T47D (cell line): ENCODE measurements at regions not wholly inside any gene's neighbourhood (a gene's known extent, or its start where the extent isn't known, plus 50 kb on each side); places are given as distances from the start of the nearest gene placed in this dataset.
"Not testable (repeated sequence)": the region's sequence is repeated elsewhere in the genome, so short reads cannot be mapped to it uniquely, and the experiment has no call there.

ENCODE experiments used
- DNase-seq, 2 experiments: peaks; one replicate each; pipeline versions ENCODE4 v3.0.0 to v3.0.0-alpha.2; 2011 to 2012; ENCODE audit warnings: low read depth in 1 of 2, low spot score in 1 of 2
- JUND ChIP-seq: IDR thresholded peaks from 2 replicates; pipeline ENCODE4 v1.6.1; 2012; ENCODE audit warnings: low read depth
- in situ Hi-C: cut with HindIII; loops from 2 replicates; pipeline ENCODE4 v1.10.0; 2016; ENCODE audit warnings: low sequenced_read_pairs, low pct_unique_long_range_greater_than_20kb

- DNase-seq, in situ Hi-C loops: not testable (repeated sequence)
Observed at GRCh38 chr12:39699079-39699478, 79.5 kb upstream of the ABCD2 start.

GRCh38 chr12:39697108-39697507, 77.5 kb upstream of the ABCD2 start:
- TF ChIP-seq JUND: no peak
- in situ Hi-C loops: no loop called here
- DNase-seq: peak in 1 of 2 experiments; percentile 15

- DNase-seq: peak in 1 of 2 experiments; percentile 13
- no peak for TF ChIP-seq JUND
- in situ Hi-C loops: no loop called here
Observed at GRCh38 chr12:39692258-39692853, 72.8 kb upstream of the ABCD2 start.

GRCh38 chr12:39685854-39686657, 66.5 kb upstream of the ABCD2 start:
- no peak for DNase-seq
- TF ChIP-seq JUND: no peak
- in situ Hi-C loops: no loop called here

GRCh38 chr12:39682689-39683477, 63.3 kb upstream of the ABCD2 start:
- DNase-seq: no peak
- no peak for TF ChIP-seq JUND
- in situ Hi-C loops: no loop called here

- TF ChIP-seq JUND: no peak
- DNase-seq: peak in 1 of 2 experiments; percentile 10
Observed at GRCh38 chr12:39675263-39675662, 55.7 kb upstream of the ABCD2 start.

GRCh38 chr12:39672976-39673375, 53.4 kb upstream of the ABCD2 start:
- in situ Hi-C loops: no loop called here
- TF ChIP-seq JUND: no peak
- no peak for DNase-seq

More at GRCh38 chr12:39675263-39675662, 55.7 kb upstream of the ABCD2 start:
- in situ Hi-C loops: no loop called here

- TF ChIP-seq JUND: no peak
- in situ Hi-C loops: no loop called here
- no peak for DNase-seq
Observed at GRCh38 chr12:39671898-39672875, 52.6 kb upstream of the ABCD2 start.

GRCh38 chr12:39669539-39669938, 49.9 kb upstream of the ABCD2 start:
- DNase-seq, in situ Hi-C loops: not testable (repeated sequence)
